ENCODE measurements at regions not wholly inside any gene's neighbourhood (a gene's known extent, or its start where the extent isn't known, plus 50 kb on each side); places are given as distances from the start of the nearest gene placed in this dataset.

- DNase-seq, result no peak
Observed at GRCh38 chr6:122026582-122027369, 372.7 kb upstream of the HSF2 start.

DNA sequence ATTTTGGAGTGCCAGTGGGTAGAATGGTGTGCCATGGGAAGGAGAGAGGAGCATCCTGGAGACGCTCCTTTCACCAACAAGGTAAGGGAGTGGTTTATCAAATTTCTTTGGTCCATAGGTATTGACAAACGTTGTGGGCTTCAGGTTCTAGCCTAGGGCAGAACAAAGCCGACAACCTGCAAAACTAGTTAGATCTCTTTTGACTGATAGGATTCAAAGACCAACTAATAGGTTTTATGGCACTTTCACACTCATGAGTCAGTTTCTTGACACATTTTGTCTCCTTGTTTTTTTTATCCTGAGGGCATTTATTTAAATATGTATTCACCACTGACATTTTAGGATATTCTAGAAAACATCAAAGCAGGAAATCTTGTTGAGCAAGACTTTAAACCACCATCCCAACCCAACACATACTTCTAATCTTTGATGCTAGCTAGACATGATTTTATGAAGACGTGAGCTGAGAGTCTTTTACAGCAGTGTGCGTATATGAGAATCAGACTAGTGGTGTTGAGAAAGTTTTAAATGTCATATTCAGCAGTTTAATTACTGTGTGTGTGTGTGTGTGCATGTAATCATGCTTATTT lies 370.4 kb upstream of the HSF2 start:
- no peak for DNase-seq

DNA sequence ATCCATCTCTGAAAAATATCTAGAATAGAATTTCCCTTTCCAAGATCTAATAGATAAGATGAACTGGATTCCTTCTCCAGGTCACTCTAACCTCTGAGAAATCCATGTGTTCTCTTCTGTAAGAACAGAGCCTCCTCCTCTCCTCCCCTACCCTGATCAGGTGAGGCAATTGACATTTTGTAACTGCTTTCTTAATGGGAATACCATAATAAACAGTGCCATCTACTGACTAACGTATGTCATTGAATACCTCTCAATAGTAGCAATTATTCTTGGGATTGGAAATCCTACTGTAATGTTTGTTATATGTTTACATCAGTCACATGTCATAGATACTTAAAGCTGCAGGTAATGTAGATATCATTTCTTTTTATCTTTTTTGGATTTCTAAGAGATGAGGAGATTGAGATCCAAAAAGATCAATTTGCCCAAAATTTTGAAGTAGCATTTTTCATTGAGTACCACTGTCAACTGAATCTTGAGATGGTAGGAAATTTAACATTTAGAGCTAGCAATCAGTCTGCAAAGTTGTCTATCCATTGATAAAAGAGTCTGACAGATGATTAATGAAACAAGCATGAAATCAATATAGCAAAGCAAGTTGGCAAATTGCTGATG lies 365.8 kb upstream of the HSF2 start:
- DNase-seq, result peak; percentile 31 to 53

DNA sequence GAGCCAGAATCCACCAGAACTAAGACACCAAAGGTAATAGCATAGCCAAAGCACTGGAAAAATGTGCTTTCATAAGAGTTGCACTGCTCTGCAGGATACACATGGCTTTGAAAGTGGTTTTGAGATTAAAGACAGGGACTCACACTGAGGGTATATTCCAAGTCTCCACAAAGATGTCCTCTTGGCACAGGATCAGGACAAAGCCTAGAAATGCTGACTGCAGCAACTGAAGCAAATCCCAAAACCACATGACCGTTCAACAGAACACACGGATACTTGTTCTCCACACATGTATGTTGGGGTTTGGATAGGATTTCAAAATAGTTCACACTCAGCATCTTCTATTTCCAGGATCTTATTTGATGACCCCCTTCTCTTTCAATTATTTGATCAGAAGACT lies 364.3 kb upstream of the HSF2 start:
- no peak for DNase-seq

- no peak for DNase-seq
Observed at GRCh38 chr6:122040261-122040660, 359.2 kb upstream of the HSF2 start.

- no peak for DNase-seq
Observed at GRCh38 chr6:122042380-122042779, 357.1 kb upstream of the HSF2 start.

DNA sequence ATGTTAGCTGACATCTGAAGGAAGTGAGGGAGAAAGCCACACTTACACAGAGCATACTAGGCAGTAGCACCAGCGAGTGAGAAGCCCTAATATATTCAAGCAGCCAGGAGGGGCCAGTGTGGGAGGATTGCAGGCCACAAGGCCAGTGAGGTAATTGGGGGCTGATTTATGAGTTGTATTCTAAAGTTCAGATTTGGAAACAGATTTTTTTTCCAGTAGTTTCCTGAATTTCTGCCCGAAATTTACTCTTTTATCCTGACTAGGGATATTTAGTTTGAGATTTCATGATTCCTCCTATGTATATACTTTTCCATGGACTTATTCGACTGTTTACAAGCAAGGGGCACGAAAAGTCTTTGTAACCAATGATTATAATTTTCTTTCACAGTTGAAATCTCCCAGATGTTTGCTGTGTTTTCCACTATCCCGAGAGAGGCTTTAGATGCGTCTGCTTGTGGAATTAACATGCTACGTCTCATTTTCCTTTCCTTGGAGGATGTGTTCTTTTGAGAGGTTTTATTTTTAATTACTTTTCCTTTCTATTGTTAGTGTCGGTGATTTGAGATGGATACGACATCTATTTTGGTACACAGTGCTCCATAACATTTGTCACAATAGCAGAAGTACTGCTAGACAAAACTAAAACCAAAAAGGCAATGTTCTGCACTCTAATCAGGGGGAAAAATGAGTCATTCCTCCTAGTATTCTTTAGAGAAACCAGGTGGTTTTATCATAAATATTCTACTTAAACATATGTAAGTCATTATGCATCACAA lies 356.3 kb upstream of the HSF2 start:
- no peak for DNase-seq

DNA sequence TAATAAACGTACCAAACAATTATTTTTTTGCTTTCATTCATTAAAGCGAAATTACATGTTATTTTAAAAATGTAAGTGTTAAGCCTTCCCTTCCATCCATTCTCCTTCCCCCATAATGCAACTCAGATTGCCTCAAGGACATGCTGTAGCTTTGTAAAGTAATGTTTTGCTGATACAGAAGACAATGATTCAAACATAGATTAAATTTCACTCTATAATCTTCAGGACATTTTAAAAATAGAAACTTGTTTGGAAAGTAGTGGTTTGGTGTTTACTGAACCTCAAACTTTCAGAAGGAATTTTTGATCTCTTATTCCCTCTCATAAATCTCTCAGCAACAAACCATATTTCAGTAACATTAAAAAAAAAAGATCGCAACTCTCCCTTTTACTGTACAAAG lies 350.9 kb upstream of the HSF2 start:
- no peak for DNase-seq

GRCh38 chr6:122049341-122049740 lies 350.1 kb upstream of the HSF2 start:
- DNase-seq, result no peak

GRCh38 chr6:122050242-122050755 lies 349.2 kb upstream of the HSF2 start:
- DNase-seq, result no peak

DNA sequence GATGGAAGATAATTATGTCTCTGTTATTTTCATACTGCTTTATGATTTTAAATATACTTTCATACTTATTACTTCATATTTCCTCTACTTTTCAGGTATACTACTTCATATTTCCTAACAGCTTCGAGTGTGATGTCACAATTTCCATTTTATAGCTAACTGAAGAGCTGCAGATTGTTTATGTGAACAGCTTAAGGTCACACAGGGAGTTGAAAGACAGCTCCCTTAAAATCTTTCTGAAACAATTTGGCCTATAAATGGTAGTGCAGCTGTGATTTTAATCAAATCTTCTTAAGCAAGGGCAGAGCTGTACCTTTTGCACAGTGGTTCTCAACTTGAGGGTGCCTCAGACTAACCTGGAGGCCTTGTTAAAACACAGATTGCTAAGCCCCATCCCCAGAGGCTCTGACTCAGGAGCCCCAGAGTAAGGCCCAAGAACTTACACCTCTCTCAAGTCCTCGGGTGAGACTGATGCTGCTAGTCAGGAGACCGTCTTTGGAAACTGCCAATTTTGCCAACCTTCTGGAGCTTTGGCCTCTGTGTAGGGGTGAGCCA lies 347.0 kb upstream of the HSF2 start:
- no peak for DNase-seq

DNA sequence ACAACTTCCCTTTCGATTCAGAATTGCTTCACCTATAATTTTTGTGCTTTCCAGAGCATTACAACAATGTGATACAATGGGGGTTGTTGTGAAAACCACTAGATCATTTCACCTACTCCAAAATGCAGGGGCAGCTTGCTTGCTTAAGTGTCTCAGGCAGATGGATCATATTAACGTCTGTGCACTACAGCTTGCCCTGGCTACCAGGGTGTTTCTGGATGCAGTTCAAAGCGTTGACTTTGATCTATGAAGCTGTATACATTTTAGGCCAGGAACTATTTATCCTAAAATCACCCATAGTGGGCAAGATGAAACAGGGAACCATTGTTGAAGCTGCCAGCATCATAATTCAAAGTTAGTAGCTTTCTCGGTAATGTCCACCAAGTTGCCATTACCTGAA lies 339.5 kb upstream of the HSF2 start:
- no peak for DNase-seq

GRCh38 chr6:122061855-122062254 lies 337.6 kb upstream of the HSF2 start:
- no peak for DNase-seq

DNA sequence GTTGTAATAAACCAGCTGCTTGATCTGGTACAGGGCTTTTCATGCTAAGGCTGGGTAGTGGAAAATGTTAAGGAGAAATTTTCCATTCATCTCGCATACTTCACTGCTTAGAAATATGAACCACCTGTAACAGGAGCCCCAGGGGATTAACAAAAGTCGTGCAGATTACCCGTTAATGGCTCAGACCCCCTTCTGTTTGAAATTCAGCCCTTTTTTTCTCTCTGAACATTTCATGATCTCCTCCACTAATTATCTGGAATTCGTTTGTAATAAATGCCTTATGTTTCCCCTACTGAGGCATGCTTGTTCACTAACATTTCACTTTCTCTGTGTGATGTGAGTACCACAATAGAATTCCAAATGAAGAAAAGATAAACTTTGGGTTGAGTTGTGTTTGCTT lies 336.4 kb upstream of the HSF2 start:
- DNase-seq, result no peak

DNA sequence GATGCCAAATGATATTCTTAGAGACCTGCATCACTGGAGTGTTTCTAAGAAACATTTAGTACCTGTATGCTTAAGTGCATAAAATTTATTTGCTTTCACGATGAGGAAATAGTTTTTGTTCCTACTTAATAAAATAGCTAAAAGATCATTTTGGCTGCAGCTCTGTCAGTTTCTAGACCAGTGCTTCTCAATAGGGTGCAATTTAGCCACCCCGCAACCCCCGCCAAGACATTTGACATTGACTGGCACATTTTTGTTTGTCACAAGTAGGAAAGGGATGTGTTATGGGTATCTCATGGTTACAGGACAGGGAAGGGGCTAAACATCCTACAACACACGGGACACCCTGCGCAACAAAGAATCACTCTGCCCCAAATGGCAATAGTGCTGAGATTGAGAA lies 335.7 kb upstream of the HSF2 start:
- DNase-seq, result no peak

DNA sequence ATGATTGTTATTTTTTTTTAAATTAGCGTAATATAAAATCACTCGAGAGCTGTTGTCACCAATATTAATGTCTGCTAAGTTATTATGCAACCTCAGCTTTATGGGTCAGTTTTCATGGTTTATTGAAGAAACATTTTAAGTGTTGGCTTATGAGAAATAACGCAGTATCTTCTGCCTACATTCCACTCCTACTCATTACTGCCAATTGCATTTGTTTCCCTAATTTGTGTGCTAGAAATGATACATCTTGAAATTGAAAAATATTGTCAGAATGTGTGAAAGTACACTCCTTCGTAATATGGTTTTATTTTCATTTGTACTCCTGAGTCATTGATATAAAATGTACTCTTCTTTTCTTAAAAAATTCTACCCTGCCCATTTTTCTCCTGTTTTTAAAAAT lies 333.3 kb upstream of the HSF2 start:
- no peak for DNase-seq

DNA sequence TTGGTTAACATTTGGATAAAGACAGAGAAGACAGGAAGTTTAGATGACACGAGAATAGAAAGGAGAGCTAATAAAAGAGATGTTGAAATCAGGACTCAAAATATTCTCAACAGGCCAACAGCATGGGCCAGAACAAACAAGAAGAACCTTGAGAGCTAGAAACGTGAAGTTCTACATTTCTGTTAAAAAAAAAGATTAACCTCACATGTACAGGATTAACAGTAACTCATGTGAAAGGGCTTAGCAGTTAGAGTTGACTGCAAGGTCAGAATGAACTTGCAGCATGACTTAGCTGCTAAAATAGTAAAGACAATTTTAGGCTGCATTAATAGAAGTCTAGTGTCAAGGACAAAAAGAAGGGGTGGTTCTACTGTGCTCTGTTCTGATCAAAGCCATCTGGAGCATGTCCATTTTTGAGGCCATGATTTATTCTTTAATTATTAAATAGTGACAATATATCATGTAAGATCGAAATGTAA lies 331.1 kb upstream of the HSF2 start:
- DNase-seq, result no peak

DNA sequence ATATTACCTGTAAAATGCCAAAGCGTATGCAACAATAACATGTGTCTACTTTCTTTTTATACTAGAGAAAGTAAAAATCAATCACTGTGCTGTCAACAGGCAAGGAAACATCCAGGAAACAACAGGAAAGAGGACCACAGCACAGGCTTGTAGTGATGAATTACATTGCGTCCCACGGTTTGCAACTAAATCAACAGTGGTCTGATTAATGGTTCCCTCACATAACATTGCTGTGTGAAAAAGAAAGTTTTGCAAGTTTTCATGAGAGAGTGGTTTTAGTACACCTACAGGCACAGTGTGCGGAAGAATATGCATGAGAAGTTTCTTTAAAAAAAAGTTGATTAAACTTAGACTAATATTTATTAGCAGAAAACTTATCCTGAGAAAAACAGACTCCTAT lies 329.5 kb upstream of the HSF2 start:
- DNase-seq, result no peak

GRCh38 chr6:122072014-122072647 lies 327.3 kb upstream of the HSF2 start:
- DNase-seq, result no peak

- DNase-seq, result no peak
Observed at GRCh38 chr6:122075084-122075838, 324.2 kb upstream of the HSF2 start.

DNA sequence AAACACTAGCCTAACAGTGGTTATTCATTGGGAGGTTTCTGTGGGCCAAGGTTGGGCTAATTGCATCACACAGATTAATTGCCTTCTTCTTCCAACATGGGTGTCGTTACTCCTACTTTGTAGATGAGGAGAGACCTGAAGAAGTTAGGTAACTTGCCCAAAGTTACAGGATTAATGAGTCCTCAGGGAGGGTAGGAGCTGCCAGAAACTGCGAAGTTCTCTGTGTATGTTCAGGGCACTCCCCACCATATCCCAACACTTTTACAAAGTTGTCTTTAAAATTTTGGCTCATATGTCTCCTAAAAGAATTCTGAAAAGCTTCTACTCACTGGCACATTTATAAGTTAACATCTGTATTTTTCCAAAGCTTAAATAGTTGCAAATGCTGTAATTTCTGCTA lies 323.5 kb upstream of the HSF2 start:
- DNase-seq, result no peak

DNA sequence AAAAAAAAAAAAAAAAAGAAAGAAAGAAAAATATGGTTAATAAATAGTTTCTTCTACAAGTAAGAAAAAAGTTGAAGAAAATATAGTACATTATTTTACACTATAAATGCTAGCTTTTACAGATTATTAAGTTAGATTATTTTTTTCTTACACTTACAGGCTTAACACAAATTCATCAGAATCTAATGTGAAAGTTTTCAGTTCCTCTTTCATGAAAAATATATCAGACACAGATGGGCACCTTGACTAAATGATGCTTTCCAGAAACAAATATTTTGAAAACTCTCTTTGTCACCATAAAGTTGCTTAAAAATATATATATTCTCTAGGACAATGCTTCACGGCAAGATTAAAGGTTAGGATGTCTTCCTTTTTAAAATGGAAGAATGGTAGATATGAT lies 321.8 kb upstream of the HSF2 start:
- DNase-seq, result no peak

Measured in NCI-H526 (cell line).